Body of pancreas (tissue), 4 donors: ENCODE measurements at regions not wholly inside any gene's neighbourhood (a gene's known extent, or its start where the extent isn't known, plus 50 kb on each side); places are given as distances from the start of the nearest gene placed in this dataset.

ENCODE experiments used
- ATAC-seq: fragments of 150-250 bp; one replicate; pipeline ENCODE4 v1.9.1; 2016
- DNase-seq, 4 donors: peaks; one replicate each; pipeline ENCODE4 v3.0.0-alpha.2; 2019
- H3K27ac ChIP-seq, 4 donors: fragments of 200-600 bp; sonication (generic); 1 replicate in 3 of 4; 2 replicates in 1 of 4; pipeline versions ENCODE4 v1.5.1 to v1.6.1; 2016 to 2019; ENCODE audit warnings: mild to moderate bottlenecking in 1 of 4, mixed read lengths in 1 of 4, moderate library complexity in 1 of 4
- H3K27me3 ChIP-seq, 2 donors: fragments of 200-600 bp; sonication (generic); one replicate each; pipeline ENCODE4 v1.6.0; 2016; ENCODE audit warnings: mild to moderate bottlenecking in 1 of 2
- H3K36me3 ChIP-seq, 2 donors: fragments of 200-600 bp; sonication (generic); replicated peaks in 1 of 2; 2 replicates each; pipeline ENCODE4 v1.5.1; 2016; ENCODE audit warnings: low read depth in 2 of 2; ENCODE audit not compliant: insufficient read depth in 1 of 2
- H3K4me1 ChIP-seq: fragments of 200-600 bp; sonication (generic); one replicate; pipeline ENCODE4 v1.6.0; 2016
- H3K4me3 ChIP-seq, 2 donors: fragments of 200-600 bp; sonication (generic); 1 replicate in 1 of 2; 2 replicates in 1 of 2; pipeline ENCODE4 v1.5.1; 2016 to 2019
- H3K9me3 ChIP-seq, 3 donors: fragments of 200-600 bp; sonication (generic); 1 replicate in 2 of 3; 2 replicates in 1 of 3; pipeline ENCODE4 v1.5.1; 2016
- POLR2A ChIP-seq, 3 donors: fragments of 450-650 bp; IDR thresholded peaks; one replicate each; pipeline ENCODE4 v1.6.1; 2016; ENCODE audit warnings: antibody characterized with exemption in 3 of 3, mild to moderate bottlenecking in 2 of 3
- WGBS, 2 donors: methylation state at CpG; one replicate each; pipeline ENCODE4 v1.1.5; 2017; 5-methylcytosine and 5-hydroxymethylcytosine counted together
- intact Hi-C: fragments of 100-400 bp; cut with DNase I; formaldehyde crosslinking; loops from one replicate; pipeline ENCODE4 v1.15.1; 2023
- TF ChIP-seq, protein P1 (sequence below), 7 experiments: fragments of 450-650 bp in 4 of 7; fragments of 200-600 bp in 3 of 7; sonication (generic) in 3 of 7; IDR thresholded peaks; one replicate each; pipeline ENCODE4 v1.5.1; 2016 to 2019; ENCODE audit warnings: antibody characterized with exemption in 7 of 7

DNA sequence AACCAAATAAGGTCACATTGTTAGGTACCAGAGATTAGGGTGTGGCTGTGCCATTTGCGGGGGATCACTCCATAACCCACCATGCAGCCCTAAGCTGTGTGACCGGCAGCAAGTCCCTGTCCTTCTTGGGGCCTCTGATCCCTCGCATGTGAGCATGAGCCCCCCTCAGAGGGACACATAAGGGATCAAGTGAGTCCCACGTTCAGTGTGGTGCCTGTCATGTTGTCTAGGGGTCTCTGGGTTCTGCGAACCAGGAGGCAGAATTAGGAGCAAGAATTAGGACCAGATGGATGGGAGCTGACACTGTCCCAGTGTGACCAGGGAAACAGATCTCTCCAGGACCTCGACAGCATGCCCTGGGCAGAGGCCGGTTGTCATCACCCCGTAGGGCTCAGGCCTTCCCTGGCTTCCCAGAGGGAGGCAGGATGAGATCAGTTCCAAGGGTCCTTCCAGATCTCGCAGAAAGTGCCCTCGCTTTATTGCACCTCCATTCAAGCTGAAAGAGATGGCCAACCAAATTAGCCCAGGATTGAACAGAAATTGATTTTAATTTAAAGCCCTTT is 113.2 kb upstream of the OTOS start:
- Histone ChIP-seq H3K4me3 (no peak overlapping the region), H3K9me3 (no peaks in the 10 kb centered on the region), H3K4me1 (peaks cover 66% of the 10 kb centered on the region), H3K27ac (peak overlapping the region in 2 of 4 donors; percentile 82 to 86), H3K36me3 (no peaks in the 10 kb centered on the region), H3K27me3 (no peaks in the 10 kb centered on the region)
- 74 to 76% methylated on average over 8 to 10 of the region's 10 CpGs for WGBS, 2 donors
- intact Hi-C loops = no loop called here
- no peak for ATAC-seq
- TF ChIP-seq, protein P1, sequence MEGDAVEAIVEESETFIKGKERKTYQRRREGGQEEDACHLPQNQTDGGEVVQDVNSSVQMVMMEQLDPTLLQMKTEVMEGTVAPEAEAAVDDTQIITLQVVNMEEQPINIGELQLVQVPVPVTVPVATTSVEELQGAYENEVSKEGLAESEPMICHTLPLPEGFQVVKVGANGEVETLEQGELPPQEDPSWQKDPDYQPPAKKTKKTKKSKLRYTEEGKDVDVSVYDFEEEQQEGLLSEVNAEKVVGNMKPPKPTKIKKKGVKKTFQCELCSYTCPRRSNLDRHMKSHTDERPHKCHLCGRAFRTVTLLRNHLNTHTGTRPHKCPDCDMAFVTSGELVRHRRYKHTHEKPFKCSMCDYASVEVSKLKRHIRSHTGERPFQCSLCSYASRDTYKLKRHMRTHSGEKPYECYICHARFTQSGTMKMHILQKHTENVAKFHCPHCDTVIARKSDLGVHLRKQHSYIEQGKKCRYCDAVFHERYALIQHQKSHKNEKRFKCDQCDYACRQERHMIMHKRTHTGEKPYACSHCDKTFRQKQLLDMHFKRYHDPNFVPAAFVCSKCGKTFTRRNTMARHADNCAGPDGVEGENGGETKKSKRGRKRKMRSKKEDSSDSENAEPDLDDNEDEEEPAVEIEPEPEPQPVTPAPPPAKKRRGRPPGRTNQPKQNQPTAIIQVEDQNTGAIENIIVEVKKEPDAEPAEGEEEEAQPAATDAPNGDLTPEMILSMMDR (IDR thresholded peaks at IDR 0.05) = no peak
- no peak for TF ChIP-seq POLR2A (IDR thresholded peaks at IDR 0.05)
- no peak for DNase-seq

DNA sequence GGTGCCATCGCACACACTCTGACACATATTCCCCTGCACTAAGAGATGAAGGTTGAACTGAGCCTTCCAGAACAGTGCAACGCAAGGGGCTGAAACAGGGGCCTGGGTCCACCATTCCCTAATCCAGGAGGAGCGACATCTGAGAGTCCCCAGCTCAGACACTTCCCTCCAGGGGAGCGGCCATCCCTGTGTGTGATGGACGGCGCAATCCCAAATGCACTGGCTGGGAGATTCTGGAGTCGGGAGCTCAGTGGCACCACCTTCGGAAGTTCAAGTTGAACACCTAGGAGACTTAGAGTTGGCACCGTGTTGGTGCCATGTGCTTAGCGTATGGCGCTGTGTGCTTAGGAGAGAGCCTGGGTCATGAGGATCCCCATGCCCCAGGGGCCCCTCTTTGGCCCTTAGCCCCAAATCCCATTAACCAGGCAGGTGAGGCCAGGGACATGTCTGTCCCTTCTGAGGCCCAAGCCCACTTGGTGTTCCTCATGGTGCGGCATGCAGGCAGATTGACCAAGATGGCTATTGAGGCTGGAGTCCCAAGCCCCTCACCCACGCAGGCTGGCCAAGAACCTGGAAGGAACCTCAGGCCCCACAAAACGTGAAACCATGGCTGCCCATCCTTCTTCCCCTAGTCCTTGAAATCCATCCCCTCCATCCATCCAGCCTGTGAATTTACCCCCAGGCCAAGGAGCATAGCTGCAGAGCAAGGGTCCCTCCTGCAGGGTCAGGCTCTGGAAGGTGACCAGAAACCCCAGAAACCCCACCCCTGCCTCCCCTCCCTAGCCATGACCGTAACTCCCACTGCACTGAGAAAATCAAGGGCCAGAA is 114.1 kb upstream of the OTOS start:
- H3K4me3 ChIP-seq = no peak overlapping the region
- intact Hi-C loops = no loop called here
- WGBS, 2 donors = 84 to 93% methylated on average over 13 to 15 of the region's 15 CpGs

DNA sequence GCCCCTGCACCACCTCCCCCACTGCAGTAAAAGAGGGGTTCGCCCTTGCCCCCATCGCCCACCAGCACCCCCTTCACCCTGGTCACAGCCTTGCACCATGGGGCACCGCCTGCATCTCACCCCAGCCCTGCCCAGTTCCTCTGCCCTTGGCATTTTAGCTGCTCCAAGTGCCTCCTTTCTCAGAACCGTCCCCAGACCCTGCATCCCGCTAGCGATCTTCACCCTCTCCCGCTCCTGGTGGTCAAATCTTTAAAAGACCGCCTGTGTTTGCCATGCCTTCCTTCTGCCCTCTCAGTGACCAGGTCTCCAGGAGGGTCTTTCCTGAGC is 114.7 kb upstream of the OTOS start:
- ATAC-seq (no peak), DNase-seq (no peak)
- H3K27ac ChIP-seq = peak overlapping the region in 3 of 4 donors; percentile 78 to 86 (median 82)
- 84 to 92% methylated on average over 8 of the region's 8 CpGs for WGBS, 2 donors
- peaks cover 74% of the 10 kb centered on the region for H3K4me1 ChIP-seq
- no peaks in the 10 kb centered on the region for H3K27me3 ChIP-seq
- H3K4me3 ChIP-seq = no peak overlapping the region
- TF ChIP-seq, protein P1 (IDR thresholded peaks at IDR 0.05) = no peak
- no peak for TF ChIP-seq POLR2A (IDR thresholded peaks at IDR 0.05)
- no peaks in the 10 kb centered on the region for H3K36me3 ChIP-seq
- H3K9me3 ChIP-seq = no peaks in the 10 kb centered on the region
- intact Hi-C loops = no loop called here

More for the DNA sequence above, 114.1 kb upstream of the OTOS start:
- Histone ChIP-seq H3K4me1 (peaks cover 74% of the 10 kb centered on the region), H3K27me3 (no peaks in the 10 kb centered on the region), H3K9me3 (no peaks in the 10 kb centered on the region), H3K36me3 (no peaks in the 10 kb centered on the region), H3K27ac (peak overlapping the region; percentile 15 to 86 (median 80))
- DNase-seq (no peak), ATAC-seq (no peak)
- TF ChIP-seq, protein P1 (IDR thresholded peaks at IDR 0.05) = no peak
- TF ChIP-seq POLR2A (IDR thresholded peaks at IDR 0.05) = no peak

DNA sequence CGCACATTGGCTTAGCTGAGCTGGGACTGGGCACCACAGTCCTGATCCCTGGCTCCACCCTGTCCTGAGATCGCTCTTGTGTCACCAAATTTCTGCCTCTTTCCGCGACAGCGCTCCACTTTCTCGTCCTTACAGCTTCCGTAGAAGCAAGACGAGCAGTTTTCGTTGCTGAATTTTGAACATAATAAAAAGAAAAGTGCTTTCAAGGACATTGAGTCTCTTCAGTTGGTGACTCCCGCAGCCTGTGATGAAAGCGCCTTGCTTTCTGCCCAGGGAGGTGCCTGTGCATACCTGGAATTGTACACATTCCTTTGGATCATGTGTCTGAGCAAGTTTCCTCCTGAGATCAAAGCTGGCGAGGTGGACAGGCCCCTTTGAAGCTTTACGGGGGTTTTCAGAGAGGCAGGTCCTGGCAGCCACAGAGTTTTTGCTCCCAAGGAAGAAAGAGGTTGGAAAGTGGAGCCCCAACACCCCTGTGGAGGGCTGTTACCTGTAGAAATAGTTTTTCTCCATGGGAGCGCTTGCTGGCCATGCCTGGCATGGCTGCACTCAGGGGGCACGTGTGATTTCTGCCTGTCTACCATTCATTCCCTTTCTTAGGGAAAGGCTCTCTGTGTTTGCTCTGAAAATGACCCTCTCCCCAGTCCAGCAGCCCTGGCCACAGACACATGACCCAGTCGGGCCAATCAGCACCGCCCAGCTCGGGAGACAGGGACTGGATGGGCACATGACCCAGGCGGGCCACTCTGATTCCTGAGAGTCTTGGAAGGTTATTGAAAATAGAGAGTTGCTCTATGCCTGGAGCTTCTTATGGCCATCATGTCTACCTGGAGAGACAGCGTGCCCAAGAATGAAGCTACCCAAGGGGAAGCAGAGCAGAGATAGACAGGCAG is 115.6 kb upstream of the OTOS start:
- Histone ChIP-seq H3K4me1 (peaks cover 69% of the 10 kb centered on the region), H3K27ac (peak overlapping the region; percentile 68 to 86 (median 80)), H3K36me3 (no peaks in the 10 kb centered on the region), H3K9me3 (no peaks in the 10 kb centered on the region), H3K4me3 (no peak overlapping the region), H3K27me3 (no peaks in the 10 kb centered on the region)
- ATAC-seq (peak; percentile 26), DNase-seq (peak; percentile 46 to 76 (median 65))
- WGBS, 2 donors = 53 to 62% methylated on average over 15 to 20 of the region's 20 CpGs
- TF ChIP-seq, protein P1 (IDR thresholded peaks at IDR 0.05) = no peak
- TF ChIP-seq POLR2A (IDR thresholded peaks at IDR 0.05) = peak; percentile 61 to 90 (median 80)
- intact Hi-C loops = no loop called here
